ENCODE measurements at regions not wholly inside any gene's neighbourhood (a gene's known extent, or its start where the extent isn't known, plus 50 kb on each side); places are given as distances from the start of the nearest gene placed in this dataset.

GRCh38 chr11:87754685-87755084 is 420.6 kb downstream of the RAB38 start:
- H3K9me3 Mint-ChIP-seq = peaks cover 0 to 2% of the 10 kb centered on the region in 2 experiments; a peak in 1 of 5 replicates
- WGBS (ENCODE audit: extremely low coverage, insufficient read length, low lambda C conversion rate) = no CpG with 5 or more reads among the region's 1 CpG
- no peak for TF ChIP-seq CTCF (conservative IDR thresholded peaks at IDR 0.05)

More at GRCh38 chr11:87754685-87755084, 420.6 kb downstream of the RAB38 start:
- H3K9me3 ChIP-seq (ENCODE audit: control insufficient read depth, low read depth, low read length) = no peaks in the 10 kb centered on the region
- H2BK120ac ChIP-seq (ENCODE audit: low read depth, low read length, poor library complexity, severe bottlenecking) = no peak overlapping the region
- no peak overlapping the region for H3K23ac ChIP-seq (ENCODE audit: insufficient read length, low read depth, low read length)
- H2BK20ac ChIP-seq (ENCODE audit: low read depth, low read length, poor library complexity, severe bottlenecking) = no peak overlapping the region
- H3K27me3 ChIP-seq (ENCODE audit: insufficient read depth, low read length) = no peaks in the 10 kb centered on the region
- H4K5ac ChIP-seq (ENCODE audit: insufficient read length, low read depth, low read length) = no peak overlapping the region
- no peak overlapping the region for H3K27ac ChIP-seq (ENCODE audit: insufficient read length, low read depth, low read length)
- no peak overlapping the region for H2BK5ac ChIP-seq (ENCODE audit: insufficient read length, low read length)
- H4K20me1 ChIP-seq (ENCODE audit: control insufficient read depth, insufficient read depth, insufficient read length) = no peaks in the 10 kb centered on the region
- no peak overlapping the region for H4K91ac ChIP-seq (ENCODE audit: insufficient read length, low read depth, low read length)
- H3K14ac ChIP-seq (ENCODE audit: insufficient read depth, low read length) = no peak overlapping the region
- no peak overlapping the region for H3T11ph ChIP-seq (ENCODE audit: low read length)
- H3K79me2 ChIP-seq (ENCODE audit: insufficient read depth, low read length) = no peaks in the 10 kb centered on the region
- no peaks in the 10 kb centered on the region for H3K4me1 ChIP-seq (ENCODE audit: insufficient read depth, low read length)
- no peak overlapping the region for H2AK5ac ChIP-seq (ENCODE audit: insufficient read length, low read length)
- no peak overlapping the region for H2BK15ac ChIP-seq (ENCODE audit: low read depth, low read length)
- H3K18ac ChIP-seq (ENCODE audit: insufficient read length, low read depth, low read length) = no peak overlapping the region
- H3K23me2 ChIP-seq (ENCODE audit: insufficient read length, low read depth, low read length, poor library complexity, severe bottlenecking) = no peaks in the 10 kb centered on the region
- no peaks in the 10 kb centered on the region for H3K27me3 Mint-ChIP-seq (ENCODE audit: low read depth)
- no peak overlapping the region for H3K4ac ChIP-seq (ENCODE audit: low read depth, low read length)
- no peak overlapping the region for H3K27ac Mint-ChIP-seq
- H2BK12ac ChIP-seq (ENCODE audit: insufficient read length, low read depth, low read length) = no peak overlapping the region
- no peak overlapping the region for H3K4me2 ChIP-seq (ENCODE audit: insufficient read depth, insufficient read length, low read length)
- H3K9ac ChIP-seq (ENCODE audit: extremely low read depth, insufficient read length, low read length) = no peak overlapping the region
- H3K79me1 ChIP-seq (ENCODE audit: insufficient read depth, low read depth, low read length, poor library complexity, severe bottlenecking) = no peaks in the 10 kb centered on the region
- no peaks in the 10 kb centered on the region for H3K4me1 Mint-ChIP-seq
- no peak overlapping the region for H3K56ac ChIP-seq (ENCODE audit: insufficient read length, low read depth, low read length)
- H3K4me3 Mint-ChIP-seq = no peak overlapping the region
- DNase-seq = no peak
- no peak overlapping the region for H2AFZ ChIP-seq (ENCODE audit: low read length)
- H3K36me3 Mint-ChIP-seq (ENCODE audit: insufficient read depth in 1 of 3, low read depth in 3 of 3) = peaks cover 0 to 1% (median 0%) of the 10 kb centered on the region in 3 experiments; a peak in 1 of 7 replicates
- H4K8ac ChIP-seq (replicated peaks; ENCODE audit: insufficient read length, low read depth, low read length) = no peak overlapping the region

All from H9 (cell line).